Caco-2 (cell line): ENCODE measurements at regions not wholly inside any gene's neighbourhood (a gene's known extent, or its start where the extent isn't known, plus 50 kb on each side); places are given as distances from the start of the nearest gene placed in this dataset.
A peak's percentile ranks its signal among the peaks of the same experiment; 100 is the strongest.
"Not testable (repeated sequence)": the region's sequence is repeated elsewhere in the genome, so short reads cannot be mapped to it uniquely, and the experiment has no call there.

Experiments used
- BruUV-seq: library from RNA; stranded (reverse); fragments of 400-500 nt; replicated peaks from 2 replicates; lab custom pipeline; 2021; lab: Mats Ljungman, UMichigan
- CTCF ChIA-PET: fragments of 300-600 bp; sonication (Branson Sonifier 250); formaldehyde crosslinking; loops from one replicate; lab custom pipeline; 2022; ENCODE audit warnings: antibody characterized with exemption; lab: Charles Lee
- POLR2A ChIA-PET: fragments of 300-600 bp; sonication (Branson Sonifier 250); formaldehyde crosslinking; loops from one replicate; lab custom pipeline; 2022; ENCODE audit warnings: antibody characterized with exemption; lab: Charles Lee
- DNase-seq, 2 experiments: peaks; one replicate each; pipeline versions ENCODE4 v3.0.0 to v3.0.0-alpha.2; 2020 to 2022
- H3K27me3 ChIP-seq: replicated peaks from 2 replicates; pipeline ENCODE4 v1.6.0; 2011; ENCODE audit warnings: low read length; ENCODE audit not compliant: control insufficient read depth, insufficient read depth
- H3K36me3 ChIP-seq: 2 replicates; pipeline ENCODE4 v1.5.1; 2011; ENCODE audit warnings: low read length; ENCODE audit not compliant: control insufficient read depth, insufficient read depth
- H3K4me1 ChIP-seq: fragments of 250-450 bp; sonication (Bioruptor Pico); 2 replicates; pipeline ENCODE4 v1.5.1; 2020; ENCODE audit warnings: mild to moderate bottlenecking
- H3K4me3 ChIP-seq: 2 replicates; pipeline ENCODE4 v1.5.1; 2011; ENCODE audit warnings: low read depth, mild to moderate bottlenecking, control low read depth, low read length
- H3K9me3 ChIP-seq: fragments of 250-450 bp; sonication (Bioruptor Pico); 2 replicates; pipeline ENCODE4 v1.5.1; 2020; ENCODE audit warnings: mild to moderate bottlenecking, moderate library complexity
- H3K27ac Mint-ChIP-seq: one replicate; pipeline ENCODE4 v1.8.0; 2022; ENCODE audit warnings: mixed read lengths; ENCODE audit not compliant: unreplicated experiment
- H3K27me3 Mint-ChIP-seq: one replicate; pipeline ENCODE4 v1.8.0; 2022; ENCODE audit warnings: mixed read lengths; ENCODE audit not compliant: insufficient read depth, unreplicated experiment
- H3K36me3 Mint-ChIP-seq: one replicate; pipeline ENCODE4 v1.8.0; 2022; ENCODE audit warnings: mild to moderate bottlenecking, mixed read lengths; ENCODE audit not compliant: insufficient read depth, unreplicated experiment
- H3K4me1 Mint-ChIP-seq: one replicate; pipeline ENCODE4 v1.8.0; 2022; ENCODE audit warnings: low read depth, mixed read lengths; ENCODE audit not compliant: unreplicated experiment
- H3K4me3 Mint-ChIP-seq: one replicate; pipeline ENCODE4 v1.8.0; 2022; ENCODE audit warnings: mild to moderate bottlenecking, moderate library complexity, mixed read lengths; ENCODE audit not compliant: unreplicated experiment
- H3K9me3 Mint-ChIP-seq: one replicate; pipeline ENCODE4 v1.8.0; 2022; ENCODE audit warnings: mixed read lengths; ENCODE audit not compliant: unreplicated experiment
- intact Hi-C: fragments of 100-400 bp; cut with micrococcal nuclease; formaldehyde crosslinking; loops from one replicate; pipeline ENCODE4 v1.10.0; 2022; ENCODE audit not compliant: unreplicated experiment
- TF ChIP-seq, protein P1 (sequence below), 2 experiments: fragments of 200-600 bp in 1 of 2; IDR thresholded peaks; 1 replicate in 1 of 2; 2 replicates in 1 of 2; pipeline versions ENCODE4 v1.5.1 to v1.8.0; 2011 to 2022; ENCODE audit warnings: antibody characterized with exemption in 1 of 2, control low read depth in 1 of 2, inconsistent platforms in 1 of 2, low read depth in 1 of 2, low read length in 1 of 2, mild to moderate bottlenecking in 1 of 2, moderate library complexity in 1 of 2; ENCODE audit not compliant: insufficient read depth in 1 of 2, severe bottlenecking in 1 of 2, unreplicated experiment in 1 of 2

DNA sequence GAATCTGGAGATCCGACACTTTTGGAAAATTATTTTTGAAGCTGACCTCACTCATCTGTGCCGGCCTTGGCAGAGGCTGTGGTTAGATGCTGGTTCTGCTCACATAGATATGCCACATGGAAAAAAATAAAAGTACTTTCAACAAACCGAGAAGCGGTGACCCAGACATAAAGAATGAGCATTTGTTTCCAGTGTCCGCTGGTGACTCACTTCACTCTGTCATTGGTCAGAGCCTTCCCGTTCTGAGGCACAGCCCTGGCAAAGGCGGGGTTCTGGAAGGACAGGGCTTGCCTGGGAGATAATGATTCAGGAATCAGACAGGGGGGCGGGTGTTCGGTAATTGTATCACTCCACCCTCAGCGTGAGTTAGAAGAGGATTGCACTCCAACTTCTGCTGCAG, 172.4 kb upstream of the MXRA5 start:
- POLR2A ChIA-PET, result no interaction called here
- H3K36me3 ChIP-seq, result no peaks in the 10 kb centered on the region
- CTCF ChIA-PET, result no interaction called here
- no peaks in the 10 kb centered on the region for H3K36me3 Mint-ChIP-seq
- H3K27me3 Mint-ChIP-seq, result peaks cover 3% of the 10 kb centered on the region
- H3K9me3 Mint-ChIP-seq, result no peaks in the 10 kb centered on the region
- TF ChIP-seq, protein P1, sequence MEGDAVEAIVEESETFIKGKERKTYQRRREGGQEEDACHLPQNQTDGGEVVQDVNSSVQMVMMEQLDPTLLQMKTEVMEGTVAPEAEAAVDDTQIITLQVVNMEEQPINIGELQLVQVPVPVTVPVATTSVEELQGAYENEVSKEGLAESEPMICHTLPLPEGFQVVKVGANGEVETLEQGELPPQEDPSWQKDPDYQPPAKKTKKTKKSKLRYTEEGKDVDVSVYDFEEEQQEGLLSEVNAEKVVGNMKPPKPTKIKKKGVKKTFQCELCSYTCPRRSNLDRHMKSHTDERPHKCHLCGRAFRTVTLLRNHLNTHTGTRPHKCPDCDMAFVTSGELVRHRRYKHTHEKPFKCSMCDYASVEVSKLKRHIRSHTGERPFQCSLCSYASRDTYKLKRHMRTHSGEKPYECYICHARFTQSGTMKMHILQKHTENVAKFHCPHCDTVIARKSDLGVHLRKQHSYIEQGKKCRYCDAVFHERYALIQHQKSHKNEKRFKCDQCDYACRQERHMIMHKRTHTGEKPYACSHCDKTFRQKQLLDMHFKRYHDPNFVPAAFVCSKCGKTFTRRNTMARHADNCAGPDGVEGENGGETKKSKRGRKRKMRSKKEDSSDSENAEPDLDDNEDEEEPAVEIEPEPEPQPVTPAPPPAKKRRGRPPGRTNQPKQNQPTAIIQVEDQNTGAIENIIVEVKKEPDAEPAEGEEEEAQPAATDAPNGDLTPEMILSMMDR (IDR thresholded peaks at IDR 0.05; ENCODE audit: insufficient read depth in 1 of 2, low read depth in 1 of 2, low read length in 1 of 2, severe bottlenecking in 1 of 2, unreplicated experiment in 1 of 2), result no peak
- H3K27ac Mint-ChIP-seq, result no peak overlapping the region
- no peaks in the 10 kb centered on the region for H3K9me3 ChIP-seq
- no peak for DNase-seq
- H3K4me3 ChIP-seq, result no peak overlapping the region
- H3K27me3 ChIP-seq, result no peaks in the 10 kb centered on the region
- intact Hi-C loops, result no loop called here
- BruUV-seq, result no TSS peak
- no peaks in the 10 kb centered on the region for H3K4me1 Mint-ChIP-seq
- no peak overlapping the region for H3K4me3 Mint-ChIP-seq
- no peaks in the 10 kb centered on the region for H3K4me1 ChIP-seq

DNA sequence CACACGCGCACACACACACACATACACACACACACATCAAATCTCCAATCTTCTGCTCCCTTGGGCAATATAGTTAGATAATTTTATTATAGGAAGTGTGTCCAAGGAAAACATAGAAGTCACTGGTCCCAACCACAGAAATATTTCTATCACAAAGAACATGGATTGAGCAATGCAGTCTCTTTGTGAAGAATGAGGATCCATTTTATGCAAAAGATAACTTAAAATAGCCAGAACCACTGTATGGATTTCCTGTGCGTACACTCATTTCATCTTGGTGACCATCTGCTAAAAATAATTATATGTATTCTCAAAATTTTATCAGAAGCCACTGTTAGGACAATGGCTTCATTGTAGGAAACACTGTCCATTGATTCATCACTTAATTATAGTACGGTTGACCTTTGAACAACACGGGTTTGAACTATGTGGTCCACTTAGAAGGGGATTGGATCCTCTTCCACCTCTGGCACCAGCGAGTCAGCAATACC, 169.6 kb upstream of the MXRA5 start:
- ChIA-PET POLR2A (no interaction called here), CTCF (no interaction called here)
- Histone ChIP-seq H3K36me3 (no peaks in the 10 kb centered on the region), H3K4me3 (no peak overlapping the region), H3K27me3 (no peaks in the 10 kb centered on the region), H3K9me3 (no peaks in the 10 kb centered on the region), H3K4me1 (no peaks in the 10 kb centered on the region)
- Mint-ChIP-seq H3K27ac (no peak overlapping the region), H3K36me3 (no peaks in the 10 kb centered on the region), H3K4me1 (no peaks in the 10 kb centered on the region), H3K9me3 (no peaks in the 10 kb centered on the region), H3K4me3 (no peak overlapping the region), H3K27me3 (peaks cover 3% of the 10 kb centered on the region)
- TF ChIP-seq, protein P1 (IDR thresholded peaks at IDR 0.05; ENCODE audit: insufficient read depth in 1 of 2, low read depth in 1 of 2, low read length in 1 of 2, severe bottlenecking in 1 of 2, unreplicated experiment in 1 of 2), result no peak
- no TSS peak for BruUV-seq
- no peak for DNase-seq
- intact Hi-C loops, result no loop called here

DNA sequence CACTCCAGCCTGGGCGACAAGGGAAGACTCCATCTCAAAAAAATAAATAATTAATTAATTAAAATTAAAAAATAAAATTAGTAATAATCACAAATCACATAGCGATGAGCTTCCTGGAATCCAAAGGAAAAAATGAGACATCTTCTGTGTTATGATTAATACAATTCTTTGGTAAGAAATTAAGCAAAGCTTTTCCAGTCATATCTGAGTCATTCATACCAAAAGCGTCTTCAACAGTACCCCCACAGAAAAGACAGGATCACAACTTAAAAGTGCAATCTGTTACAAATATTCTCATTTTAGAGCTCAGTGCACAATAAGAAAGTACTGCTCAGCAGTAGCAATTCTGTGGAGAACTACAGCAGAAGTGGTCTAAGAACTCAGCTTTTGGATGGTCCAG, 168.5 kb upstream of the MXRA5 start:
- intact Hi-C loops, result no loop called here
- no peak overlapping the region for H3K27ac Mint-ChIP-seq
- CTCF ChIA-PET, result no interaction called here

DNA sequence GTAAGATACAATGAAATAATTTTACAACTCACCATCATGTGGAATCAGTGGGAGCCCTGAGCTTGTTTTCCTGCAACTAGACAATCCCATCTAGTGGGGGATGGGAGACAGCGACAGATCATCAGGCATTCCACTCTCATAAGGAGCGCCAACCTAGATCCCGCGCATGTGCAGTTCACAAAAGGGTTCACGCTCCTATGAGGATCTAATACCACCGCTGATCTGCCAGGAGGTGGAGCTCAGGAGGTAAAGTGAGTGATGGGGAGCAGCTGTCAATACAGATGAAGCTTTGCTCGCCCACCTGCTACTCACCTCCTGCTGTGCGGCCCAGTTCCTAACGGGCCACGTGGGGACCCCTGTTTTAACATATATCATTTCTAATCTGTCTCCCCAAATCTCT, 165.7 kb upstream of the MXRA5 start:
- H3K4me1 ChIP-seq, H3K27me3 Mint-ChIP-seq, H3K36me3 Mint-ChIP-seq, intact Hi-C loops, BruUV-seq, H3K27ac Mint-ChIP-seq, POLR2A ChIA-PET, H3K4me3 ChIP-seq, CTCF ChIA-PET, H3K4me1 Mint-ChIP-seq, H3K9me3 Mint-ChIP-seq, H3K4me3 Mint-ChIP-seq, H3K27me3 ChIP-seq, H3K9me3 ChIP-seq, H3K36me3 ChIP-seq: not testable (repeated sequence)
- peak in 1 of 2 experiments; percentile 2 for DNase-seq

More for the DNA sequence above, 168.5 kb upstream of the MXRA5 start:
- H3K27me3 ChIP-seq, result no peaks in the 10 kb centered on the region
- Mint-ChIP-seq H3K9me3 (no peaks in the 10 kb centered on the region), H3K27me3 (peaks cover 3% of the 10 kb centered on the region), H3K4me1 (no peaks in the 10 kb centered on the region), H3K36me3 (no peaks in the 10 kb centered on the region), H3K4me3 (no peak overlapping the region)
- no peaks in the 10 kb centered on the region for H3K36me3 ChIP-seq
- POLR2A ChIA-PET, result no interaction called here
- H3K4me3 ChIP-seq, result no peak overlapping the region
- TF ChIP-seq, protein P1 (IDR thresholded peaks at IDR 0.05; ENCODE audit: insufficient read depth in 1 of 2, low read depth in 1 of 2, low read length in 1 of 2, severe bottlenecking in 1 of 2, unreplicated experiment in 1 of 2), result no peak
- BruUV-seq, result no TSS peak
- no peaks in the 10 kb centered on the region for H3K4me1 ChIP-seq
- no peaks in the 10 kb centered on the region for H3K9me3 ChIP-seq
- DNase-seq, result no peak
